ENCODE measurements at regions not wholly inside any gene's neighbourhood (a gene's known extent, or its start where the extent isn't known, plus 50 kb on each side); places are given as distances from the start of the nearest gene placed in this dataset.
"Not testable (repeated sequence)": the region's sequence is repeated elsewhere in the genome, so short reads cannot be mapped to it uniquely, and the experiment has no call there.

DNA sequence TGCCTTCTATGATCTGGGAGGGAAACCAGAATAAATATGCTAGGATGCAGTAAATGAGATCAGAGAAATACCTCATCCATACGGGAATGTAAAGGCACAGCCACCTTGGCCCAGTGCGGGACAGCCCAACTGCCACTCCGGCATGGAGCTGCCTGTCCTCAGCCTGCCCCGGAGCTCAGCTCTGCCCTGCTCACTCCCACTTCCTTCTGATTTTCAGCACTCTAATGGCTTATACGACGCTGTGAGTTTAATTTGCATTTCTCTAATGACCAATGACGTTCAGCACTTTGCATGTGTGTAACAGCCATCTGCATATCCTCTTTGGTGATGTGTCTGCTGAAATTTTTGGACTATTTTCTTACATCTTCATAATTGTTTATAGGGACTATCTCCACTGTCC, 172.5 kb upstream of the RAB6C start:
- Mint-ChIP-seq H3K4me3 (no peak overlapping the region), H3K4me1 (no peaks in the 10 kb centered on the region), H3K27ac (no peak overlapping the region), H3K9me3 (no peaks in the 10 kb centered on the region), H3K36me3 (no peaks in the 10 kb centered on the region), H3K27me3 (no peaks in the 10 kb centered on the region)
- H3K4me1 ChIP-seq (ENCODE audit: control insufficient read depth, insufficient read depth, low read length, poor library complexity, severe bottlenecking): no peaks in the 10 kb centered on the region
- ATAC-seq (ENCODE audit: low read depth in 2 of 2) (no peak), DNase-seq (no peak)
- H3K27me3 ChIP-seq (ENCODE audit: control insufficient read depth, insufficient read depth, low read length): no peaks in the 10 kb centered on the region
- no peak overlapping the region for H3K4me3 ChIP-seq (ENCODE audit: low read depth, low read length)
- no peaks in the 10 kb centered on the region for H3K36me3 ChIP-seq (ENCODE audit: control insufficient read depth, insufficient read depth, low read length)
- no peaks in the 10 kb centered on the region for H3K9me3 ChIP-seq (ENCODE audit: control insufficient read depth in 2 of 2, low read length in 2 of 2)
- no peak overlapping the region for H3K27ac ChIP-seq (ENCODE audit: insufficient read depth, low read length, poor library complexity, severe bottlenecking)

DNA sequence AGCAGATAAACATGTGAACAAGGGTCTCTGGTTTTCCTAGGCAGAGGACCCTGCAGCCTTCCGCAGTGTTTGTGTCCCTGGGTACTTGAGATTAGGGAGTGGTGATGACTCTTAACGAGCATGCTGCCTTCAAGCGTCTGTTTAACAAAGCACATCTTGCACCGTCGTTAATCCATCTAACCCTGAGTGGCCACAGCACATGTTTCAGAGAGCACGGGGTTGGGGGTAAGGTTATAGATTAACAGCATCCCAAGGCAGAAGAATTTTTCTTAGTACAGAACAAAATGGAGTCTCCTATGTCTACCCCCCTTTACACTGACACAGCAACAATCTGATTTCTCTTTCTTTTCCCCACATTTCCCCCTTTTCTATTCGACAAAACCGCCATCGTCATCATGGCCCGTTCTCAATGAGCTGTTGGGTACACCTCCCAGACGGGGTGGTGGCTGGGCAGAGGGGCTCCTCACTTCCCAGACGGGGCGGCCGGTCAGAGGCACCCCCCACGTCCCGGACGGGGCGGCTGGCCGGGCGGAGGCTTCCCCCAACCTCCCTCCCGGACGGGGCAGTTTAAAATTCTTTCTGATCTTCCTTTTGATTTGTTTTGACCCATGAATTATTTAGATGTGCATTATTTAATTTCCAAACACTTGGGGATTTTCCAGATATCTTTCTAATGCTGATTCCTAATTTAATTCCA, 171.7 kb upstream of the RAB6C start:
- H3K27me3 Mint-ChIP-seq; H3K36me3 ChIP-seq (ENCODE audit: control insufficient read depth, insufficient read depth, low read length); H3K4me3 Mint-ChIP-seq; H3K4me1 Mint-ChIP-seq; H3K27me3 ChIP-seq (ENCODE audit: control insufficient read depth, insufficient read depth, low read length); H3K27ac ChIP-seq (ENCODE audit: insufficient read depth, low read length, poor library complexity, severe bottlenecking); H3K27ac Mint-ChIP-seq; DNase-seq; H3K4me3 ChIP-seq (ENCODE audit: low read depth, low read length); ATAC-seq (ENCODE audit: low read depth in 2 of 2); H3K9me3 ChIP-seq (ENCODE audit: control insufficient read depth in 2 of 2, low read length in 2 of 2); H3K36me3 Mint-ChIP-seq; H3K4me1 ChIP-seq (ENCODE audit: control insufficient read depth, insufficient read depth, low read length, poor library complexity, severe bottlenecking); H3K9me3 Mint-ChIP-seq: not testable (repeated sequence)

DNA sequence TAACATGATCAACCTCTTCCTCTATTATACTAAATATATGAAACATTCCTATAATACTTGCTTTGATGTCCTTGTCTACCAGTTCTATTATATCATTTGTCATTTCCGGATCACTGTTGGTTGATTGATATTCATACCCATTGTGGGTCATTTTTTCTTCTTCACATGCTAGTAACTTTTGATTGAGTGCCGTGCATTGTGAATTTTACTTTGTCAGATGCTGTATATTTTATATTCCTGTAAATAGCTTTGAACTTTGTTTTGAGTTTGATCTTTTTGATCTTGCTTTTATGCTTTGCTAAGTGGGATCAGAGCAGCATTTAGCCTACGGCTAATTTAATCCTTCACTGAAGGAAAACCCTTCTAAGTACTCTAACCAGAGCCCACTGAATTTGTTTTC, 168.9 kb upstream of the RAB6C start:
- no peak overlapping the region for H3K4me3 ChIP-seq (ENCODE audit: low read depth, low read length)
- H3K9me3 Mint-ChIP-seq: peaks cover 0 to 13% (median 5%) of the 10 kb centered on the region in 7 donors
- DNase-seq (no peak), ATAC-seq (ENCODE audit: low read depth in 2 of 2) (no peak)
- H3K27me3 ChIP-seq (ENCODE audit: control insufficient read depth, insufficient read depth, low read length): no peaks in the 10 kb centered on the region
- no peaks in the 10 kb centered on the region for H3K4me1 ChIP-seq (ENCODE audit: control insufficient read depth, insufficient read depth, low read length, poor library complexity, severe bottlenecking)
- no peaks in the 10 kb centered on the region for H3K27me3 Mint-ChIP-seq
- H3K4me3 Mint-ChIP-seq: no peak overlapping the region
- H3K36me3 Mint-ChIP-seq: no peaks in the 10 kb centered on the region
- H3K27ac ChIP-seq (ENCODE audit: insufficient read depth, low read length, poor library complexity, severe bottlenecking): no peak overlapping the region
- H3K9me3 ChIP-seq (ENCODE audit: control insufficient read depth in 2 of 2, low read length in 2 of 2): peaks cover 1 to 6% of the 10 kb centered on the region in 2 experiments
- no peaks in the 10 kb centered on the region for H3K36me3 ChIP-seq (ENCODE audit: control insufficient read depth, insufficient read depth, low read length)
- no peak overlapping the region for H3K27ac Mint-ChIP-seq
- no peaks in the 10 kb centered on the region for H3K4me1 Mint-ChIP-seq

DNA sequence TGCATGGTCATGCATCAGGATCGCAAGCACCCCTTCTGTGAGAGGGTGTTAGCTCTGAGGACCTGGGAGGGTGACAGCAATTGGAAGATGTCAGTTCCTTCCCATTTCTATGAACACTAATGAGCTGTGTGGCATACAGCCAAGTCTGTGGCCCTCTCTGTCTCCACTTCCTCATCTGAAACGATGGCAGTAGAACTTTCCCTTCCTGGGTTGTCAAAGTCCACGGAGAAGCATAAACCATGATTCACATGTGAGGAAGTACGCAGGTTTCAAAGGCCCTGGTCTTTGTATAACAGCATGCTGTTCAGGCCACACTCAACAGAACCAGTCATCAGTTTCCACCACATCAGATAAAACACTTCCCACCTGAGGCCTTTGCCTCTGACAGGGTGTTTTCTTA, 167.4 kb upstream of the RAB6C start:
- peaks cover 1 to 6% of the 10 kb centered on the region in 2 experiments for H3K9me3 ChIP-seq (ENCODE audit: control insufficient read depth in 2 of 2, low read length in 2 of 2)
- no peaks in the 10 kb centered on the region for H3K4me1 ChIP-seq (ENCODE audit: control insufficient read depth, insufficient read depth, low read length, poor library complexity, severe bottlenecking)
- Mint-ChIP-seq H3K27ac (no peak overlapping the region), H3K4me1 (no peaks in the 10 kb centered on the region), H3K9me3 (peaks cover 2 to 18% (median 5%) of the 10 kb centered on the region in 7 donors), H3K4me3 (no peak overlapping the region), H3K27me3 (no peaks in the 10 kb centered on the region), H3K36me3 (no peaks in the 10 kb centered on the region)
- no peaks in the 10 kb centered on the region for H3K27me3 ChIP-seq (ENCODE audit: control insufficient read depth, insufficient read depth, low read length)
- no peak overlapping the region for H3K27ac ChIP-seq (ENCODE audit: insufficient read depth, low read length, poor library complexity, severe bottlenecking)
- DNase-seq (no peak), ATAC-seq (ENCODE audit: low read depth in 2 of 2) (no peak)
- H3K4me3 ChIP-seq (ENCODE audit: low read depth, low read length): no peak overlapping the region
- H3K36me3 ChIP-seq (ENCODE audit: control insufficient read depth, insufficient read depth, low read length): no peaks in the 10 kb centered on the region

DNA sequence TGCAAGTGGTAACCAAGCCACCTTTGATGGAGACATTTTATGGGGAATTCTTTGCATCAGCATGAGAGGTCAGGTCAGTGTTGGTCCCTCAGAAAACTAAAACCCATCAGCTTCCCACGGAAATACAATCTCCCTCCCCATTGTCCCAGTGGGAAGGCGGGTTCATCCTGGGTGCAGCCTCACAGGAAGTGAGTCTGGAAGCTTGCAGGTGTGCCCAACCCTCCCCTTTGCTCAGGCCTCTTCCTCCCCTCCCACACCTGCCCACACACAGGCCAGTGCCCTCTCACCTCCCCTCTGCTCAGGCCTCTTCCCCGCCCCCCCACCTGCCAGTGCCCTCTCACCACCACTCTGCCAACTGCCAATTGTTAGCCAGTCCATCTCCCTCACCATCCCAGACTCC, 166.8 kb upstream of the RAB6C start:
- DNase-seq: no peak
- no peaks in the 10 kb centered on the region for H3K27me3 ChIP-seq (ENCODE audit: control insufficient read depth, insufficient read depth, low read length)
- Mint-ChIP-seq H3K27ac (no peak overlapping the region), H3K4me3 (no peak overlapping the region), H3K36me3 (no peaks in the 10 kb centered on the region), H3K9me3 (peaks cover 2 to 18% (median 5%) of the 10 kb centered on the region in 7 donors), H3K4me1 (no peaks in the 10 kb centered on the region), H3K27me3 (no peaks in the 10 kb centered on the region)
- no peak for ATAC-seq (ENCODE audit: low read depth in 2 of 2)
- no peaks in the 10 kb centered on the region for H3K4me1 ChIP-seq (ENCODE audit: control insufficient read depth, insufficient read depth, low read length, poor library complexity, severe bottlenecking)
- H3K9me3 ChIP-seq (ENCODE audit: control insufficient read depth in 2 of 2, low read length in 2 of 2): peaks cover 1 to 6% of the 10 kb centered on the region in 2 experiments
- no peak overlapping the region for H3K4me3 ChIP-seq (ENCODE audit: low read depth, low read length)
- no peaks in the 10 kb centered on the region for H3K36me3 ChIP-seq (ENCODE audit: control insufficient read depth, insufficient read depth, low read length)
- no peak overlapping the region for H3K27ac ChIP-seq (ENCODE audit: insufficient read depth, low read length, poor library complexity, severe bottlenecking)

DNA sequence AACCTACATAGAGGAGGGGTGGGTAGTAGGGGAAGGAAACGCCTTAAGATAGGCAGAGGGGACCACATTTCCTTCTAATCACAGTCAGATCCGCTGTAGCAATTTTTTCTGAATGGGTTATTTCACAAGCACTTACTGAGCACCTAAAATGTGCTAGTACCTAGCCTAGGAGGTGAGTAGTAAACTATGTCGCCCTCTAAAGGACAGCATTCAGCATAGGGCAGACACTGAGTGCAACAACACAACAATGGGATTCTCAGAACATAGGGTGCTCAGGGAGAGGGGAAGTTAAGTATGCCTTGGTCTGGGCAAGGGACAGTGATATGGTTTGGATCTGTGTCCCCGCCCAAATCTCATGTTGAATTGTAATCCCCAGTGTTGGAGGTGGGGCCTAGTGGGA, 166.1 kb upstream of the RAB6C start:
- Histone ChIP-seq H3K9me3 (ENCODE audit: control insufficient read depth in 2 of 2, low read length in 2 of 2) (peaks cover 1 to 6% of the 10 kb centered on the region in 2 experiments), H3K36me3 (ENCODE audit: control insufficient read depth, insufficient read depth, low read length) (no peaks in the 10 kb centered on the region), H3K4me3 (ENCODE audit: low read depth, low read length) (no peak overlapping the region), H3K27ac (ENCODE audit: insufficient read depth, low read length, poor library complexity, severe bottlenecking) (no peak overlapping the region), H3K27me3 (ENCODE audit: control insufficient read depth, insufficient read depth, low read length) (no peaks in the 10 kb centered on the region), H3K4me1 (ENCODE audit: control insufficient read depth, insufficient read depth, low read length, poor library complexity, severe bottlenecking) (no peaks in the 10 kb centered on the region)
- Mint-ChIP-seq H3K4me3 (no peak overlapping the region), H3K27me3 (no peaks in the 10 kb centered on the region), H3K36me3 (no peaks in the 10 kb centered on the region), H3K4me1 (no peaks in the 10 kb centered on the region), H3K9me3 (peaks cover 2 to 18% (median 5%) of the 10 kb centered on the region in 7 donors), H3K27ac (no peak overlapping the region)
- no peak for ATAC-seq (ENCODE audit: low read depth in 2 of 2)
- no peak for DNase-seq

DNA sequence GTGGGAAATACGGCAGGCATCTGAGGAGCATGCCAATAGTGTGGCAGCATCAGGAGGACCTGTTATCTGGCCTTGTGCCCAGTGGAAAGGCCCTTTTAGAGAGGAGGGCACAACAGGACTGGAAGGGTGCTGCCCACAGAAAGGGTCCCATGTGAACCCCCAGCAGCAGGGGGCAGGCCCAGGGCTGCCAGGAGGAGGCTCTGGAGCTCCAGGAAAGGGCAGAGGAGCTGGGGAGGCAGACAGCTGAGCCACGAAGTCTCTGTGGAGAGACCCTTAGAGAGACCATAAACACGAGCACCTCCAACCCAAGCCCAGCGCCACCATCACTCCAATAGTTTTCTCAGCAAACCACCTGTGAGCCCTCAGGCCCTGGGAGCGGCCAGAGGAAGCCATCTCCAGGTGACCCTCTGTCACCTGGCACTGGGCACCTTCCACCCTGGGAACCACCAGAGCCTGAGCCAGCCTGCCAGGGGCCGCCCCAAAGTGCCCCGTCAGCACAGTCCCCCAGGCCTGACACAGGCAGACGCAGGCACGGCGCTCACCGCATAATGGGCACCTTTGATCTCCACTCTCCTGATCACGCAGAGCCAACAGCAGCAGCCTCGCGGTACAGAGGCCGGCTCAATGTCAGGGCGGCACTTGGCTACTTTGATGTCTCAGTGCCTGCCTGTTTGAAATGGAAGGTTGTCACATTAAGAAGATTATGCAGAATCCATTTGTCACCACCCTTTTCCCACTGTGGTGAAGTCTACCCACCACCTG, 162.5 kb upstream of the RAB6C start:
- H3K4me1 Mint-ChIP-seq: no peaks in the 10 kb centered on the region
- no peaks in the 10 kb centered on the region for H3K36me3 Mint-ChIP-seq
- no peaks in the 10 kb centered on the region for H3K4me1 ChIP-seq (ENCODE audit: control insufficient read depth, insufficient read depth, low read length, poor library complexity, severe bottlenecking)
- H3K36me3 ChIP-seq (ENCODE audit: control insufficient read depth, insufficient read depth, low read length): no peaks in the 10 kb centered on the region
- no peak overlapping the region for H3K4me3 ChIP-seq (ENCODE audit: low read depth, low read length)
- ATAC-seq (ENCODE audit: low read depth in 2 of 2): no peak
- H3K27ac Mint-ChIP-seq: no peak overlapping the region
- no peaks in the 10 kb centered on the region for H3K27me3 Mint-ChIP-seq
- H3K9me3 ChIP-seq (ENCODE audit: control insufficient read depth in 2 of 2, low read length in 2 of 2): peaks cover 1 to 6% of the 10 kb centered on the region in 2 experiments
- peaks cover 2 to 18% (median 5%) of the 10 kb centered on the region in 7 donors for H3K9me3 Mint-ChIP-seq
- H3K27me3 ChIP-seq (ENCODE audit: control insufficient read depth, insufficient read depth, low read length): no peaks in the 10 kb centered on the region
- no peak overlapping the region for H3K4me3 Mint-ChIP-seq
- no peak for DNase-seq
- no peak overlapping the region for H3K27ac ChIP-seq (ENCODE audit: insufficient read depth, low read length, poor library complexity, severe bottlenecking)

DNA sequence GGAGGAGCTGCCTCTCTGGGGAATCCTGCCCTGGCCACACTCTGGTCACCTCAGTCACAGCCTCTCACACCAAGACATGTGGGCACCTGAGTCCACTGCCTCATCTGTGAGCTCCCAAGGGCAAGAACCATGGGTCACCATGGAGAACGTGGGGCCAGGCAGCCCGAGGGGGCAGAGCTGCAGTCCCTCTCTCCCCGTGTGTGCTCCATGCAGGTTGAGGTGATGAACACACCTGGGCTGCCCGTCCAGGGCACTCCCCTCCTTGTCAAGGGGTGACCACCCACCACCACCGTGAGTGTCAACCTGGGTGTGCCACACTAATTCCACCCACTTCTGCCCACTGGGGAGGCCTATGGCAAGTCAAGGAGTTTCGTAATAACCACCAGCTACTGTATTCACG, 159.6 kb upstream of the RAB6C start:
- Histone ChIP-seq H3K9me3 (ENCODE audit: control insufficient read depth in 2 of 2, low read length in 2 of 2) (peaks cover 1 to 6% of the 10 kb centered on the region in 2 experiments), H3K36me3 (ENCODE audit: control insufficient read depth, insufficient read depth, low read length) (no peaks in the 10 kb centered on the region), H3K27me3 (ENCODE audit: control insufficient read depth, insufficient read depth, low read length) (no peaks in the 10 kb centered on the region), H3K4me3 (ENCODE audit: low read depth, low read length) (no peak overlapping the region), H3K4me1 (ENCODE audit: control insufficient read depth, insufficient read depth, low read length, poor library complexity, severe bottlenecking) (no peaks in the 10 kb centered on the region), H3K27ac (ENCODE audit: insufficient read depth, low read length, poor library complexity, severe bottlenecking) (no peak overlapping the region)
- Mint-ChIP-seq H3K27ac (no peak overlapping the region), H3K9me3 (peaks cover 0 to 12% (median 2%) of the 10 kb centered on the region in 7 donors), H3K36me3 (no peaks in the 10 kb centered on the region), H3K27me3 (no peaks in the 10 kb centered on the region), H3K4me3 (no peak overlapping the region), H3K4me1 (no peaks in the 10 kb centered on the region)
- DNase-seq: no peak
- ATAC-seq (ENCODE audit: low read depth in 2 of 2): no peak

Measured in CD4-positive, CD25-positive, alpha-beta regulatory T cell (primary cell).